ENCODE measurements at regions not wholly inside any gene's neighbourhood (a gene's known extent, or its start where the extent isn't known, plus 50 kb on each side); places are given as distances from the start of the nearest gene placed in this dataset.

GRCh38 chr5:82353522-82353921 is 75.4 kb upstream of the RPS23 start:
- DNase-seq = no peak
- H3K27me3 ChIP-seq = no peaks in the 10 kb centered on the region
- TF ChIP-seq CTCF (IDR thresholded peaks at IDR 0.05; ENCODE audit: low read depth, low read length) = no peak
- no peak overlapping the region for H3K4me3 ChIP-seq (ENCODE audit: low read depth, low read length)
- H3K36me3 ChIP-seq = no peaks in the 10 kb centered on the region
- H3K9me3 ChIP-seq = no peaks in the 10 kb centered on the region
- peaks cover 2% of the 10 kb centered on the region for H3K4me1 ChIP-seq

- Histone ChIP-seq H3K4me3 (ENCODE audit: low read depth, low read length) (no peak overlapping the region), H3K27me3 (no peaks in the 10 kb centered on the region), H3K36me3 (no peaks in the 10 kb centered on the region), H3K4me1 (peaks cover 2% of the 10 kb centered on the region), H3K9me3 (no peaks in the 10 kb centered on the region)
- DNase-seq = no peak
- no peak for TF ChIP-seq CTCF (IDR thresholded peaks at IDR 0.05; ENCODE audit: low read depth, low read length)
Observed at GRCh38 chr5:82352146-82352791, 74.1 kb upstream of the RPS23 start.

- H3K36me3 ChIP-seq = no peaks in the 10 kb centered on the region
- no peaks in the 10 kb centered on the region for H3K27me3 ChIP-seq
- H3K9me3 ChIP-seq = no peaks in the 10 kb centered on the region
- DNase-seq = no peak
- no peak overlapping the region for H3K4me3 ChIP-seq (ENCODE audit: low read depth, low read length)
- TF ChIP-seq CTCF (IDR thresholded peaks at IDR 0.05; ENCODE audit: low read depth, low read length) = peak; percentile 88
- peaks cover 2% of the 10 kb centered on the region for H3K4me1 ChIP-seq
Observed at GRCh38 chr5:82351754-82352145, 73.6 kb upstream of the RPS23 start.

GRCh38 chr5:82351297-82351696 is 73.1 kb upstream of the RPS23 start:
- H3K4me3 ChIP-seq (ENCODE audit: low read depth, low read length) = no peak overlapping the region
- H3K27me3 ChIP-seq = no peaks in the 10 kb centered on the region
- peaks cover 2% of the 10 kb centered on the region for H3K4me1 ChIP-seq
- no peaks in the 10 kb centered on the region for H3K9me3 ChIP-seq
- no peaks in the 10 kb centered on the region for H3K36me3 ChIP-seq
- no peak for DNase-seq
- no peak for TF ChIP-seq CTCF (IDR thresholded peaks at IDR 0.05; ENCODE audit: low read depth, low read length)

GRCh38 chr5:82349652-82350051 is 71.5 kb upstream of the RPS23 start:
- Histone ChIP-seq H3K4me3 (ENCODE audit: low read depth, low read length) (no peak overlapping the region), H3K27me3 (no peaks in the 10 kb centered on the region), H3K9me3 (no peaks in the 10 kb centered on the region), H3K36me3 (no peaks in the 10 kb centered on the region), H3K4me1 (peaks cover 2% of the 10 kb centered on the region)
- peak; percentile 85 for TF ChIP-seq CTCF (IDR thresholded peaks at IDR 0.05; ENCODE audit: low read depth, low read length)
- peak; percentile 73 for DNase-seq

- Histone ChIP-seq H3K27me3 (no peaks in the 10 kb centered on the region), H3K4me1 (peaks cover 2% of the 10 kb centered on the region), H3K4me3 (ENCODE audit: low read depth, low read length) (no peak overlapping the region), H3K9me3 (no peaks in the 10 kb centered on the region), H3K36me3 (no peaks in the 10 kb centered on the region)
- DNase-seq = no peak
- TF ChIP-seq CTCF (IDR thresholded peaks at IDR 0.05; ENCODE audit: low read depth, low read length) = no peak
Observed at GRCh38 chr5:82348784-82349425, 70.8 kb upstream of the RPS23 start.

Data from BE2C (cell line).